Esophagus squamous epithelium (tissue), 4 donors: ENCODE measurements at regions not wholly inside any gene's neighbourhood (a gene's known extent, or its start where the extent isn't known, plus 50 kb on each side); places are given as distances from the start of the nearest gene placed in this dataset.

Experiments used
- CTCF ChIP-seq, 6 experiments: fragments of 450-650 bp in 4 of 6; fragments of 200-600 bp in 2 of 6; sonication (generic) in 2 of 6; IDR thresholded peaks; one replicate each; pipeline ENCODE4 v1.5.1; 2016 to 2019; ENCODE audit warnings: antibody characterized with exemption in 6 of 6, mild to moderate bottlenecking in 4 of 6, moderate library complexity in 4 of 6
- POLR2A ChIP-seq, 4 donors: fragments of 450-650 bp; IDR thresholded peaks; one replicate each; pipeline ENCODE4 v1.6.1; 2017; ENCODE audit warnings: antibody characterized with exemption in 4 of 4, mild to moderate bottlenecking in 4 of 4, moderate library complexity in 3 of 4

GRCh38 chr13:87207280-87208003 lies 463.7 kb upstream of the SLITRK5 start:
- TF ChIP-seq CTCF (IDR thresholded peaks at IDR 0.05) = no peak
- no peak for TF ChIP-seq POLR2A (IDR thresholded peaks at IDR 0.05)
